ENCODE measurements at regions not wholly inside any gene's neighbourhood (a gene's known extent, or its start where the extent isn't known, plus 50 kb on each side); places are given as distances from the start of the nearest gene placed in this dataset.

GRCh38 chr4:108359986-108360681 is 191.4 kb upstream of the LEF1 start:
- no peak for DNase-seq

DNA sequence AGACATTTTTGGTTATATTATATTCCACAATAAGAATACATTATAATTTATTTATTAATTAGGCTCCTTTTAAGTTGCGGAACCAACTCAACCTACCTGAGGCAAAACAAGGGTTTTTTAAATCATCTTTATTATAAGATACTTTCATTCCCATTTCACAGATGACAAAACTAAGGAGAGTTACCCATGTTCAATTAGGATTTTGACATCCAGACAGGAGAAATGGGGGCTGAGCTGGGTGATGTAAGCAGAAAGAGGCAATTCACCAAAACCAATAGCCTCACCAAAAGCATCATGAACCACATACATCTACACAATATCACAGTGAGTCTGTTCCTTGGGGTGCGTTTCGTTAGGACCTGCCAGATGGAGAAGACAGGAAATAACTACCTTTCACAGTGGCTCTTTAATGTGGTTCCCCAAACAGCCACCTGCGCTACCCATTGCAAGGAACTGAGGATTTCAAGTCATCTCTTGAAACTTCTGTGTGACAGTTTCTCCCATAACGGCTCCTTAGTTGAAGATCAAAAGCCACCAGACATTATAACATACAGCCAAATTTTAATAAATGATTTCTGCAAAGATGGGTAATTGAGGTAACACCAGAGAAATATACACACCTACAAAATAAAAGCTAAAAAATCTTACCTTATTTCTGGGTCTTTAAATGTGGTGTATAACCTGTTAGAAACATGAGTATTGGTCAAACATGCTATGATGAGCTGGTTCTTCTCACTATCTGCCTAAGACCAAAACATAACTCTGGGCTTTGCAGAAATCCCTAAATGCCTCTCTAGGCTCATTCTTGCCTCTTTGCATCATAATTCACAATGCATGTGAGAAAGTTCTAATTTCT is 190.6 kb upstream of the LEF1 start:
- DNase-seq = no peak

GRCh38 chr4:108355902-108356535 is 187.3 kb upstream of the LEF1 start:
- no peak for DNase-seq

- DNase-seq = no peak
Observed at GRCh38 chr4:108355186-108355901, 186.6 kb upstream of the LEF1 start.

- DNase-seq = peak; percentile 2
Observed at GRCh38 chr4:108352664-108353308, 184.1 kb upstream of the LEF1 start.

DNA sequence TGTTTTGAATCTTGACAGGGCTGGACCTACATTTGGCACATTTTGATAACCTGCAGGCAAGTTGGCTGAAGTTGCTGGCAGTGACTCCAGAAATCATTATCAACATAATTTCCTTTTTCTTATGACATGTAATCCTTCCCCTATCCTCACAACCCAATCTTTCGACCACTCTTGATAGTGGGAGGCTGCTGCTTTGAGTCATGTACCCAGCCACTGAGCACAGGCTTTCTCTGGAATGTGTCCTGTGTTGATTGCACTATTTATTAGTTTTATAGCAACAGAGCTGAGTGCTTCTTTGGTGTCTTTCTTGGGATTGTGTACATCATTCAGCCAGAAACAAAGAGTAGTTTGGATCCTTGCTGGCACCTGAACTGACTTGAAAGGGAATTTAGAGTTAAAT is 183.1 kb upstream of the LEF1 start:
- no peak for DNase-seq

DNA sequence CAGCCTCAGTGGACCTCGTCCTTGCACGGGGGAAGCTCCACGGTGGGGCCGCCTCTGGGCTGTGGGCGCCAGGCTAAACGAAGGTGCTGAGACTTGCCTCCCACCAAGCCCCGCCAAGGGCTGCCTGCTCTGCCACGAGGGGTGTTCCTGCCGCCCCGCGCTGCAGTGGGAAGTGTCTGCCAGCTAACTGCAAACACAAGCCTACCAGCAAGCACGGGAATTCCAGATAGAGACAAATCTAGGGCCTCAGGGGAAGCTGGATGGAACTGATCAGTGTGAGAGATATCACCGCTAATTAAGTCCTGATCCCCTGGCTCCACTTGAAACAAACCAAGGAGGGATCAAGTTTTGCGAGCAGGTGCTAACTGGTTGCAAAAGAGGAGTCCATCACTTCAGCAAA is 181.6 kb upstream of the LEF1 start:
- no peak for DNase-seq

- DNase-seq = no peak
Observed at GRCh38 chr4:108346818-108347210, 178.1 kb upstream of the LEF1 start.

DNA sequence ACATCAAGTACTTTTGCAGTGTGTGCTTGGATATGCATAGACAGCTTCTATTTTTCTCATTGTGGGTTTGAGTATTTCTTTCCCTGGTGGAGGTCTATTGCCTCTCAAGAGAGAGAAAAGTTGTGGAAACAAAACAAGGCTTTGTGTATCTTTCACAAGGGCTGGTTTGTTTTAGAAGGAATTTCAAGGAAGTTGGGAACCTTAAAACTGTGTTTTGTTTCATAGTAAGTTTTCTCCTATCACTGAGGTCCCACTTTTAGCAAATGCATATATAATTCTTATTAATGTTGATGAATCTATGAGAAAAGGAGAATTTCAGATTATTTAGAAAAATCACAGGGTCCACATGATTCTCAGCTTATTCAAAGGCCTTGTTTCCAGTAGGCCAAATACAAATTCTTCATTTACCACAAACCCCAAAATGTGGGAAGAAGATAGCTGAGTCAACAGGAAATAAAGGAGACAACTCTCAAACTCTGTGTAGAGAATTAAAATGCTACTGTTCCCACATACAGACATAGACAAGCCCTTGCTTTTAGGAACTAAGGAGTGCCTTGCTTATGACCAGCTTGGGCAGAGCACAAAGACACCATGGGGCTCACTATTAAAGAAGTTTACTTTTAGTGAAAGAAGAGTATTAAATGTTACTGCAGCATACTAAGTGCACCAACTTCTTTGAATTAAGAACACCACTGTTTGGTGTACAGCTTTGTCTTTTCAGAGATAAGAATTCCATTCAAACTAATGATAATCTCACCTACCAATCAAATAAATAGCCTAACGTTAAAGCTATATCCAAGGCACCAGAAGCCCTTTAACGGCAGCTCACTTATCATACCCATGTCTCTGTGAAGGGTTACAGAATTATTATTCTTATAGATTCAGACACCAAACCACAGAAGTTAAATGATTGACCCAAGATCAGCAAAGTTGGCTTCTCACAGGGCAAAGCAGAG is 177.4 kb upstream of the LEF1 start:
- DNase-seq = peak; percentile 1

- no peak for DNase-seq
Observed at GRCh38 chr4:108342325-108342970, 173.7 kb upstream of the LEF1 start.

GRCh38 chr4:108337923-108338322 is 169.2 kb upstream of the LEF1 start:
- peak; percentile 1 for DNase-seq

- no peak for DNase-seq
Observed at GRCh38 chr4:108336076-108336475, 167.3 kb upstream of the LEF1 start.

GRCh38 chr4:108335081-108335480 is 166.3 kb upstream of the LEF1 start:
- DNase-seq = no peak

DNA sequence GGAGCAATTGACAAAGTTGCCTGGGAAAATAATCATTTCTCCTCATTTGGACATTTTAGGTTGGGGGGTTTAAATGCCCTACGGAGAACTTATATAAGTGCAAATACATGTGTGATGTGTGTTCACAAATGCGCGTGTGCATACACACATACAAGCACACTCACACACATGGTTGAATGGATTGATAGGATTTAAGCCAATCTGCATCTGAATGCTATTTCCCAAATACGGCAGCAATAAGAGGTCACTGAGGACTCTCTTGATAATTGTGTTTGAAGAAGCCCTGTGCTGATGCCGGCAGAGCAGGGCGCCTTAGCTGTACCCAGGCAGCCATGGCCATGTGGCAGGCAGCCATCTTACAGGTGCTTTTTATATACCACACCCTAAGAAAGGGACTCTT is 165.3 kb upstream of the LEF1 start:
- no peak for DNase-seq

GRCh38 chr4:108333353-108333942 is 164.7 kb upstream of the LEF1 start:
- no peak for DNase-seq

DNA sequence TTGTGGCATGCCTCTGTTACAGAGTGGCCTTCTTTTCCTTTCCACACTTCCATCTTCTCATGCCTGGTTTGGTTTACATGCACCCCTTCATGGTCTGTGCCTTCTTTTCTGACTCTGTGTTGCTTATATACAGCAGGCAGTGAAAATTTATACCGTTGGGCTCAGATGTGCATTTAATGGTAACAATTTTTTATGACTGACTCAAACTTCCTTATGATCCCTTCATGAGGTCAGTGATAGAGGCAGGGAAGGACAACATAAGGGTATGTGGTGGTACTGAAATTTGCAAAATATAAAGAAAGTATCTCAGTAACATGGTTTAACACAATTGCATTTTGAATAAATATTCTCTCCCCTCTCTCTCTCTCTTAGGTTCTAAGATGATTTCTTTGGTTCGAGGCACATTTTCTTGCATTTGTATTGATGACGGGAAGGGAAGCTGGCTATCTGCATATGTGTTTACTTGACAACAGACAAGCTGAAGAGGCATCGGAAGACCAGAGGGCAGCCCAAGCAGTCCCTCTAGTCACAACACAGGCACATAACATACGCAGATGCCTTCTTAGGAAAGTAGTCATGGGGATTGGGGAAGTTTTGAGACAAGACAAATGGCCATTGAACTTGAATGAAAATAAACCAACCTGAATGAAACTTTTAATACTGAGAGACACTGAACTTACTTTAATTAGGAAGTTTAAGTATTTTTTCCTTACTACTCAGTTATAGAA is 163.3 kb upstream of the LEF1 start:
- DNase-seq = no peak

- DNase-seq = no peak
Observed at GRCh38 chr4:108328383-108328732, 159.6 kb upstream of the LEF1 start.

GRCh38 chr4:108327642-108328382 is 159.1 kb upstream of the LEF1 start:
- DNase-seq = no peak

DNA sequence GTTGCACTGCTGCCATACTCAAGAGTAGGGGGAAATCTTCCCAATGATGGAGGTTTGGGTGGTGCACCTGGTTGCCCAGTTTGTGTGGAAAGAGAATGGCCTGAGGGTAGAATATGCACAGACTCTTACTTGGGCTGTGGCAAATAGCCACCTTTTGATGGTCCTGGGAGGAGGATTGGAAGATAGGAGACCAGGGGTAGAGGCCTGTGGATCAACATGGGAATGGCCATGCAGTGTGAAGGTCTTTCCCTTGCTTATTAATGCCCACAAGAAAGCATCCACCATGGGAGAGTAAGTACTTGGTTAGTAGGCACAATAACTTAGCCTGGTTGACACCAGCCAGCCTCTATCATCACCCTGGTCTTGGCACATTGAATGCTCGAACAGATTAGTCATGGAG is 156.8 kb upstream of the LEF1 start:
- no peak for DNase-seq

All from T1000 (cell line).